NOMO-1 (cell line): ENCODE measurements at regions not wholly inside any gene's neighbourhood (a gene's known extent, or its start where the extent isn't known, plus 50 kb on each side); places are given as distances from the start of the nearest gene placed in this dataset.
A peak's percentile ranks its signal among the peaks of the same experiment; 100 is the strongest.

Experiments used
- DNase-seq, 2 experiments: peaks; one replicate each; lab custom pipeline; 2025; ENCODE audit not compliant: unreplicated experiment in 2 of 2; lab: John Stamatoyannopoulos, UW

GRCh38 chr22:49592780-49593501, 234.7 kb downstream of the BRD1 start:
- no peak for DNase-seq

- no peak for DNase-seq
Observed at GRCh38 chr22:49590851-49591445, 236.7 kb downstream of the BRD1 start.

DNA sequence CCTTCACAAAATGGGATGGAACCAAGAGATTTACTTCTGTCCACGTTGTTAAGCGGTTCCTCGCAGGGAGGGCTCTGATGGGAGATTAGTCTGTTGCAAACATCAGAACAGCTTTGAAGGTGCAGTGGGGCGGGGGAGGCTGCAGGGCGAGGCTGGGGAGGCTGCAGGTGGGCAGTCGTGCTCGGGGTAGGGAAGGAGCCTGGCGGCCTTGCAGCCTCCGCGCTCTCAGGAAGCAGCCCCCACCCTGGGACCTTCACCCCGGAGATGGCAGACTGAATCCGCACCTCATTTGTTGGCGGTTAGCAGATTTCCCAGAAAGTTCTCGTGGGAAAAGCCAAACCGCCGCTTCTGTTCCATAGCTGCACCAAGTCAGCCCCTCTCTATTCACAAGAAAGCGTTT, 237.3 kb downstream of the BRD1 start:
- no peak for DNase-seq

- no peak for DNase-seq
Observed at GRCh38 chr22:49589811-49590210, 237.9 kb downstream of the BRD1 start.

GRCh38 chr22:49589301-49589700, 238.4 kb downstream of the BRD1 start:
- DNase-seq, result no peak

DNA sequence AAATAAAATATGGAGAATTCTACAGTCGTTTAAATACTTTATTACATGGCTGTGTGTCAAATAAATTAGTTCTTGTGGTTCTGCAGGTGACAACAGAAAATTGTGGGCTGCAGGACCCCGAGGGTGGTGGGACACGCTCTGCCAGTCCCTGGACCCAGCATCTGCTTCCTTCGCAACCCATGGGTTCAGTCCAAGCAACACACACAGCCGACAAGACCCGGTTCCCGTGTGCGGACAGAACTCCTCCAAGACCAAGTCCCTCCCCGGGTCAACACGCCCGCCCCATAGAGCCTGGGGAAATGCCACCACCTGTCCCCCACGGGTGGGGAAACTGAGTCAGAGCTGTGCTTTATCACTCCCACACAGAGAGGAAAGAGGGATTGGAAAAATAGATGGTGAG, 238.9 kb downstream of the BRD1 start:
- DNase-seq, result no peak

DNA sequence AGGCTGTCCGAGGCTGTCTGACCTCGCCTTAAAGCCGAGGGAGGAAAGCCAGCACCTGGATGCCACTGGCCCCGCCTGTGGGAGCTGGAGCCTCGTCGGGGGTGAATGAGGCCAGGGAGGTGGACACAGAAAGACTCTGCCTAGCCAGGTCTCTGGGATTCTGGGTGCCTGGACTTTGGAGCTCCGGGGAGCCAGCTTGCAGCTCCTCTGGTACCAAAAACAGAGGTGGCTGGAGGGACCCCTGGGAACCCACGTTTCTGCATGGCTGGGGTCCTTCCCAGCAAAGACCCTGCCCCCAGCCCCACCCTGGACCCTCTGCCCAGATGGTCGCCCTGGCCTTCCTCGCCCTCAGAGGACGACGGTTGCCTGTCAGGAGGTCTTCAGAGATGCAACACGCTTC, 239.7 kb downstream of the BRD1 start:
- DNase-seq, result no peak

GRCh38 chr22:49587421-49587820, 240.3 kb downstream of the BRD1 start:
- no peak for DNase-seq

- no peak for DNase-seq
Observed at GRCh38 chr22:49586873-49587272, 240.8 kb downstream of the BRD1 start.

DNA sequence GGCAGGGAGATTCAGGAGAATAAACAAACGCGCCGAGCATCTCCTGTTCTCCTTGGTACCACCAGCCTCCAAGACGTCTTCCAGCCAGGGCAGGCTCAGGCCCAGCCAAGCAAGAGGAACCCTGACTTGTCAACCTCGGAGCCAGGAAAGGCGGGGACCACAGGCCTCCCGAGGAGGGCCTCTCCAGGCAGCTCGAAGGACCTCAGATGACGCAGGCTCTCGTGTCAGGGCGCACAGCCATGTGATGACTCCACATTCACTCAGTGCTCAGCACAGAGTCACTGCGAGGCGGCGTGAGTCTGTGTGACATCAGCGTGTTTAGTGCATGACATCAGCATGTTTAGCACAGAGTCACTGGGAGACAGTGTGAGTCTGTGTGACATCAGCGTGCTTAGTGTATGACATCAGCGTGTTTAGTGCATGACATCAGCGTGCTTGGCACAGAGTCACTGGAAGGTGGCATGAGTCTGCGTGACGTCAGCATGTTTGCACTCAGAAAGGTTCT, 241.4 kb downstream of the BRD1 start:
- DNase-seq, result no peak

GRCh38 chr22:49585461-49586243, 242.0 kb downstream of the BRD1 start:
- no peak for DNase-seq

DNA sequence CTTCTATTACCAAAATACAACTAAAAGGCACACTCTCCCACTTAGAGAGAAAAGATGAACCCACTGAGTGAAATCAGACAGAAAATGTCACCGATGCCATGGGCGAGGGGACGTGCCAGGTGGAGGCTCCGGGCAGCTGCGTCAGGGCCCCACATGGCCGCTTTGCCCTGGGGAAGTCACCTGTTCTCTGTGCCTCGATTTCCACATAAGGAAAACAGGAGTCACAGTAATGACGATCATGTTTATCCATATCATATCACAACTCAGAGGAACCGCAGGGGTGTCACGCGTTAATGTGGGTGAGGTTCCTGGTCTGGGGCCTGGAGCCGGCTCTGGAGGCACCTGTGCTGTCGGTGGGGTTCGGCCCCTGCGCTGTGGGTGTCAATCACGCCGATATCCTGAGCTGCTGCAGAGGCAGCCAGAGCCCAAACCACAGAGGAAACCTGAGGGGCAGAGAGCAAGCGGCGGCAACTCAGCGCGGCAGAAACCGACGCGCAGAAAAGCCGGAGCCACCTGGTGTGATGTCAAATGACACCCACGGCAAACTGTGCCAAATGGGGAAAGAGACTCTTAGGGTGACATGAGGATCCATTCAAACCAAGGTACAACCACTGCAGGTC, 243.7 kb downstream of the BRD1 start:
- DNase-seq, result no peak

GRCh38 chr22:49583341-49583740, 244.3 kb downstream of the BRD1 start:
- no peak for DNase-seq

DNA sequence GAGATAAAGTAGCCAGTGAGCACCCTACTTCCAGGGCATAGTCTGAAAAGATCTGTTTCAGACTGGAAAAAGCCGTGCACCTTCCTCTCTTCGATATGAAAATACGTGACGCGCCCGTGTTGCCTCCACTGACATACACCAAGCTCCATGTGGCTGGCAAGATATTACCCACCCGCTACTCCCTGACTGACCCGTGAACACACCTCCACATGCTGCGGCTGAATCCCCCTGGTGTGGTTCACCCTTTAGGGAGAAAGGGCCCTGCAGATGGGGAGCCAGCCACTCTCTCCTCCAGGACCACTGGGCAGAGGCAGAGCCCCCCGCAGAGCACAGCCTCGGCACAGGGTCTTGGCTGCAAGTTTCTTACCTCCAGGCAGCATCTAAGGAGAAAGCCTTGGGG, 245.0 kb downstream of the BRD1 start:
- no peak for DNase-seq

GRCh38 chr22:49582181-49582580, 245.5 kb downstream of the BRD1 start:
- no peak for DNase-seq

DNA sequence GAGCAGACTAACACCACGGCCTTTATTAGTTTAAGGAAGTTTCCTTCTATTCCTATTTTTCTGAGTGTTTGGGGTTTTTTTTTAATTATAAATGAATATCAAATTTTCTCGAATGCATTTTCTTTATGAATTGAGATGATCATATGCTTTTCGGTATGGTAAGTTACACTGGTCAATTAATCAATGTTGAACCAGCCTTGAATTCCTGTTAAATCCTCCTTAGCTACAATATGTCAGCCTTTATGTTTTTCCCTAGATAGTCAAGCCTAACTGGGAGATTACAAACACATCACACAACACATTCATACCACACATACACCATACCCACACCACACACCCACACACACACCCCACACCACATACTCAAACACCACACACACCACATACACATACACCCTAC, 247.6 kb downstream of the BRD1 start:
- DNase-seq, result peak in 1 of 2 experiments; percentile 4

- DNase-seq, result no peak
Observed at GRCh38 chr22:49577168-49578060, 250.3 kb downstream of the BRD1 start.

DNA sequence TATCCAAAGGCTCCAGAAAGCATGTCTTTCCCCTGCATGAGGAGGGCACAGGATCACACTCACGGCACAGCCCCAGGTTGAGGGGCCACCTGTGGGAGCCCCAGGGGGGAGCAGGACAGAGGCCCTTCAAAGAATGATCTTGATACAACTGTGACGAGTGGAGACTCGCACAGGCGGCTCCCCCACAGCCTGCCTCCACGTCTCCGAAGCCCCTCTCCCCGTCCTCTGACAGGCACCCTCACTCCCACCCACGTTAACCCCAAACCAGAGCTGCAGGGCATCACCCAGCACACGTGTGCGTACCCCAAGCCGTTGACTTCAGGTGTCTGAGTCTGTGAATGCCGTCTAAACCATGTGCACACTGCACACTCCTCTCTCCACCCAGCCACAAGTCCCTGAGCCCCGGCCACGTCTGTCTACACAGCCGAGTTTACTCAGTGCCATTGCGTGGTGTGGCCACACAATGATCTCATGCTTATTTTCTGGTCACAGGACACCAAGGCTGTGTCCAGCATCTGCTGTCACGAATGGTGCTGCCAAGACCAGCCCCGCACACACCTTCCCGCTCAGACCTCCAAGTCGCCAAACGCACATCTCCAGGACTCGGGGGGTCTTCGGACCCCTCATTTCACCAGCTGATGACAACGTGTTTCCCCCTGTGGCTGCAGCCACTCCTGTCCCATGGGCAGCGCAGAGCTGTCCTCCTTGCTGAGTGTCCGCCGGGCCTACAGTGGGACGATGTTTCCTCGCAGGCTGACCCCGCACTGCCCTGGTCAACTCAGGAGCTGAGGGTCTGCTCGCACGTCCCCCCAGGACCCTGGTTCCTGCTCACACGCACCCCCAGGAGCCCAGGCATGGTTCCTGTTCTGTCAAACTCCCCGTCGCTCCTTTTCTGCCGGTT, 251.2 kb downstream of the BRD1 start:
- DNase-seq, result no peak

DNA sequence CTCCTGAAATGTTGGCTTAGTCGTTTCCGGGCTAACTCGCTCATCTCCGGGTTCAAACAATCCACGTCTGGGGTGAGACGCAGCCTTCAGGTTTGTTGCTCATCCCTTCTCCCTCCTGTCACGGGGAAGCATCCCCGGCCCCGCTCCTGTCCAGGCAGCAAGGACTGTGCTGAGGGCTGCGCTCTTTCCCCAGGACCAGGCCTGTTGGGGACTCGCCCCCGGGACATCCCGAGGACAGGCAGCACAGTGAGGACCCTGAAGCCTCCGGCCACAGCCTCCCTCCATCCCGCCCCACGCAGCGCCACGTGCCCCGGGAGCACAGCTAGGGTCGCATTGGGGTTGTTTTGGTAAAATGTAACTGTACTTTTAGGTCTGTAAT, 252.0 kb downstream of the BRD1 start:
- no peak for DNase-seq
